ENCODE measurements at regions not wholly inside any gene's neighbourhood (a gene's known extent, or its start where the extent isn't known, plus 50 kb on each side); places are given as distances from the start of the nearest gene placed in this dataset.

DNA sequence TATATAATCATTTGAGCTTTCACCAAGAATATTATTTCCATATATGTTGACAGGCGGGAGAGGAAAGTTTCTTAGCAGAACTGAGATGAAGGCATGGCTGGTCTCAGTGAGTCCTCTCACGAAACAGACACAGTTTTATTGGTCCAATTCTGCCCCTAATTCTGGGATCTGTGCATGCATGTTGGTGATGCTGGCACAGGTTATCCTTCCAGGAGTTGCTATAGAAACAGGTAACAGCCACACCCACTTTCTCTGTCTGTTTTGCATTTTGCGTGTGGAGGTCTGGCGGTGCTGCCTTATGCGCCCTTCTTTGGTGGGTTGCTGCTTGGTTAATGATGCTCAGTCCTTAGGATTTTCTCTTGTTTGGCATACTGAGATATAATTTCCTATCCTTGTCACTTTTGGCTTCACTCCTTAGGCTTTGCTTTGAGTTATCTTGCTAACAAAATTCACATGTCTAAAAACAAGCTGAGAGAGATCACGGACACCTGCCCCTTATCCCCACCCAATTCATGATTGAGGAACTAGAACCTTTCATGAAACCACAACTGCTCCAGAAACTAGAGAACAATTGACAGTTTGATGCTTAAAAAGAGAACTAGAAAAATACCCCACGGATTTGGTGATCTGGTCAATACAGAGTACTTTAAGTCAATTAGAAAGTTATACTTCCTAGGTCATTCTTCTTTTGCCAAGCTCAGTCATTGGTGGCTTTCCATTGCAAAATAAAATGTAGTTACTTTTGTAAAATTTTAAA is 189.3 kb downstream of the FAT3 start:
- no peak overlapping the region for H3K4me3 ChIP-seq (IDR thresholded peaks at IDR 0.05; ENCODE audit: insufficient read depth, low read depth, low read length)
- TF ChIP-seq, protein P1, sequence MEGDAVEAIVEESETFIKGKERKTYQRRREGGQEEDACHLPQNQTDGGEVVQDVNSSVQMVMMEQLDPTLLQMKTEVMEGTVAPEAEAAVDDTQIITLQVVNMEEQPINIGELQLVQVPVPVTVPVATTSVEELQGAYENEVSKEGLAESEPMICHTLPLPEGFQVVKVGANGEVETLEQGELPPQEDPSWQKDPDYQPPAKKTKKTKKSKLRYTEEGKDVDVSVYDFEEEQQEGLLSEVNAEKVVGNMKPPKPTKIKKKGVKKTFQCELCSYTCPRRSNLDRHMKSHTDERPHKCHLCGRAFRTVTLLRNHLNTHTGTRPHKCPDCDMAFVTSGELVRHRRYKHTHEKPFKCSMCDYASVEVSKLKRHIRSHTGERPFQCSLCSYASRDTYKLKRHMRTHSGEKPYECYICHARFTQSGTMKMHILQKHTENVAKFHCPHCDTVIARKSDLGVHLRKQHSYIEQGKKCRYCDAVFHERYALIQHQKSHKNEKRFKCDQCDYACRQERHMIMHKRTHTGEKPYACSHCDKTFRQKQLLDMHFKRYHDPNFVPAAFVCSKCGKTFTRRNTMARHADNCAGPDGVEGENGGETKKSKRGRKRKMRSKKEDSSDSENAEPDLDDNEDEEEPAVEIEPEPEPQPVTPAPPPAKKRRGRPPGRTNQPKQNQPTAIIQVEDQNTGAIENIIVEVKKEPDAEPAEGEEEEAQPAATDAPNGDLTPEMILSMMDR (conservative IDR thresholded peaks at IDR 0.05; ENCODE audit: low read depth, low read length), result no peak
- H3K9ac ChIP-seq, result no peak overlapping the region
- H4K20me1 ChIP-seq (ENCODE audit: insufficient read depth), result no peaks in the 10 kb centered on the region
- H2AFZ ChIP-seq (ENCODE audit: low read depth), result no peak overlapping the region
- H3K4me2 ChIP-seq, result no peak overlapping the region
- no peaks in the 10 kb centered on the region for H3K36me3 ChIP-seq (ENCODE audit: insufficient read depth)
- no peaks in the 10 kb centered on the region for H3K79me2 ChIP-seq (ENCODE audit: insufficient read depth, low read depth)
- no peaks in the 10 kb centered on the region for H3K27me3 ChIP-seq (ENCODE audit: insufficient read depth, low read depth)
- no peak overlapping the region for H3K27ac ChIP-seq
- no peaks in the 10 kb centered on the region for H3K4me1 ChIP-seq (ENCODE audit: low read depth, poor library complexity, severe bottlenecking)

DNA sequence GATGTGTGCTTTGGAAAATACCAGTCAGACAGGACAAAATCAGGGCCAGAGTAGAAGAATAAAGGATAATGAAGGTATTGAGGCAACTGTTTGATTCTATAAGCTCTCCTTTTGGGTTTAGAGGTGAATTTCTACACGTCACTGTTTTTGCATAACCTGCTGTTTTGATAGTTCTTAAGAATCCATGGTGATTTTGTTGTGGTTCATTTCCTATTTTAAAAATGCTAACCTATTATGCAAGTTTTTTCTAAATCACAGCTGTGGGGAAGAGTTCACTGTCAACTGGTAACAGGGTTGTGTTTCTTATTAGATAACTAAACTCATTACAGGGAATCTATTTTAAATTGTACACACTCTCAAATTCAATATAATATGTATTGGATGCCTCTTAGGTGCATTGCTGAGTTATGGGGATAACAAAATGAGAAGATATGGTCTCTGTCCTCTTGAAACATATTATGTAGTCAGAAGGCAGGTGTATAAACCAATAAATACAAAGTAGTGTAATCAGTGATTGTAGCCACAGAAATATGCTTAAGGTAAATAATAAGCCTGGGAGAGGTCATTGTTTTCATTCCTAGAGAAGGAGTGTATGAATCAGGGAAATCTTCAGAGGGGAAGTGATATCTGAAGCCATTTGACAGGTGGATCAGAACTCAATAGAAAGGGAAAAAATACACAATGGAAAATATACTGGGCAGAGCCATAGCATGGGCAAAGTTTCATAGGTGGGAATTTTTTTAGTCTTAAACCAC is 192.5 kb downstream of the FAT3 start:
- H3K4me3 ChIP-seq (IDR thresholded peaks at IDR 0.05; ENCODE audit: insufficient read depth, low read depth, low read length), result no peak overlapping the region
- H3K9ac ChIP-seq, result no peak overlapping the region
- H3K27me3 ChIP-seq (ENCODE audit: insufficient read depth, low read depth), result no peaks in the 10 kb centered on the region
- no peaks in the 10 kb centered on the region for H3K36me3 ChIP-seq (ENCODE audit: insufficient read depth)
- H2AFZ ChIP-seq (ENCODE audit: low read depth), result no peak overlapping the region
- TF ChIP-seq, protein P1 (conservative IDR thresholded peaks at IDR 0.05; ENCODE audit: low read depth, low read length), result no peak
- H3K4me2 ChIP-seq, result no peak overlapping the region
- H3K27ac ChIP-seq, result no peak overlapping the region
- no peaks in the 10 kb centered on the region for H3K4me1 ChIP-seq (ENCODE audit: low read depth, poor library complexity, severe bottlenecking)
- H3K79me2 ChIP-seq (ENCODE audit: insufficient read depth, low read depth), result no peaks in the 10 kb centered on the region
- H4K20me1 ChIP-seq (ENCODE audit: insufficient read depth), result no peaks in the 10 kb centered on the region

DNA sequence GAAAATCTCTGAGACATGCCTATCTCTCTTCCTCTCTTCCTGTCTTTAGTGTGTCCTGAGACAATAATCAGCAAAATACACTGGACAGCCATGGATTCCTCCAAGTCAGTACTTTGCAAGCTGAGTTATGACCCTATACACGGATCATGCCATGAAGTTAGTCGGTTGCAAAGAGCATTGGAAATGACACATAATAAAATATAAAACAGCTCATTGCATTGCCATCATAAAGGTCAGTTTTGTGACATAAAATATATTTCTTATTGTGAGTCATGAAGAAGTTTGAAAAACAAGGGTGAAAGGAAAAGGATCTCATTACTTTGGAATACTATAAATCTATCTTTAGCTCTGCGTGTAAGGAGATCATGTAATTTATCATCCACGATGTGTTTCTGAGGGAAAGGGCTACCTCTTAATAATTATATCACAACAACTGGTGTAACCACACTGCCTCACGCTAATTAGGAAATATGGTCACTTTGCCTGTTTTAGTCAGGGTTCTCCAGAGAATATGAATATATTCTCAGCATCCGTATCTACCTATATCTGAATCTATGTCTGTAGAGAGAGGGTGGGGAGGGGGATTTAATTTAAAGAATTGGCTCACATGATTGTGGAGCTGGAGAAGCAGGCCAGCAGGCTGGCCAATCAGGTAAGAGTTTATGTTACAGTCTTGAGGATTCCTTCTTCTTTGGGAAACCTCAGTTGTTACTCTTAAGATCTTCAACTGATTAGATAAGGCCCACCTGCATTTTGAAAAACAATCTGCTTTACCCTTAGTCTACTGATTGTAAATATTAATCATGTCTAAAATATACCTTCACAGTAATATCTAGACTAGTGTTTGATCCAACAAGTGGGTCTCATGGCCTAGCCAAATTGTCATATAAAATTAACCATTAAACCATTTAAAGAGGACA is 198.8 kb downstream of the FAT3 start:
- H3K27ac ChIP-seq, result no peak overlapping the region
- no peaks in the 10 kb centered on the region for H3K27me3 ChIP-seq (ENCODE audit: insufficient read depth, low read depth)
- H3K4me1 ChIP-seq (ENCODE audit: low read depth, poor library complexity, severe bottlenecking), result no peaks in the 10 kb centered on the region
- TF ChIP-seq, protein P1 (conservative IDR thresholded peaks at IDR 0.05; ENCODE audit: low read depth, low read length), result no peak
- H3K9ac ChIP-seq, result no peak overlapping the region
- no peak overlapping the region for H3K4me2 ChIP-seq
- no peaks in the 10 kb centered on the region for H4K20me1 ChIP-seq (ENCODE audit: insufficient read depth)
- H3K79me2 ChIP-seq (ENCODE audit: insufficient read depth, low read depth), result no peaks in the 10 kb centered on the region
- H2AFZ ChIP-seq (ENCODE audit: low read depth), result no peak overlapping the region
- no peaks in the 10 kb centered on the region for H3K36me3 ChIP-seq (ENCODE audit: insufficient read depth)
- no peak overlapping the region for H3K4me3 ChIP-seq (IDR thresholded peaks at IDR 0.05; ENCODE audit: insufficient read depth, low read depth, low read length)

DNA sequence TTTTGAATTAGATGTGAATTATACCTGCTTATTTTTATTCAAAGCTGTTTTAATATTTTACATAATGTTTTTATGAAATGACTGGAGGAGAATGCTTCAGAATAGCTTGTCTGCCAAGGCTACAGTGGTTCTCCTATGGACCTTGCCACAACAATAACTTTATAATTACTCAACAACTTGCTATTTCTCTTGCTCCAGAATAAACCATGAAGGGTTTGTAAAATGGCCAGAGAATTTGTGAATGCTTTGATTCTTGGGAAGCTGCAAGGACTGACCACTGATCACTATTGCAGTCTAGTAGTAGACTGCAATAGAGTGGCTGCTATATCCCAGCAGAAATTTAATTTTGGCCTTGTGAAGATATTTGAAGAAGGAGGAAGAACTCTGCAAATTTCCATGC is 199.7 kb downstream of the FAT3 start:
- TF ChIP-seq, protein P1 (conservative IDR thresholded peaks at IDR 0.05; ENCODE audit: low read depth, low read length), result no peak
- Histone ChIP-seq H3K27me3 (ENCODE audit: insufficient read depth, low read depth) (no peaks in the 10 kb centered on the region), H3K4me3 (IDR thresholded peaks at IDR 0.05; ENCODE audit: insufficient read depth, low read depth, low read length) (no peak overlapping the region), H3K36me3 (ENCODE audit: insufficient read depth) (no peaks in the 10 kb centered on the region), H4K20me1 (ENCODE audit: insufficient read depth) (no peaks in the 10 kb centered on the region), H3K9ac (no peak overlapping the region), H2AFZ (ENCODE audit: low read depth) (no peak overlapping the region), H3K79me2 (ENCODE audit: insufficient read depth, low read depth) (no peaks in the 10 kb centered on the region), H3K4me2 (no peak overlapping the region), H3K4me1 (ENCODE audit: low read depth, poor library complexity, severe bottlenecking) (no peaks in the 10 kb centered on the region), H3K27ac (no peak overlapping the region)
